Right lobe of liver (tissue), 4 donors: ENCODE measurements at regions not wholly inside any gene's neighbourhood (a gene's known extent, or its start where the extent isn't known, plus 50 kb on each side); places are given as distances from the start of the nearest gene placed in this dataset.
"Not testable (repeated sequence)": the region's sequence is repeated elsewhere in the genome, so short reads cannot be mapped to it uniquely, and the experiment has no call there.

Experiments used
- CTCF ChIP-seq, 4 donors: fragments of 200-600 bp in 3 of 4; fragments of 450-650 bp in 1 of 4; IDR thresholded peaks; one replicate each; pipeline versions ENCODE4 v1.5.1 to v1.8.0; 2016 to 2022; ENCODE audit warnings: antibody characterized with exemption in 4 of 4, mild to moderate bottlenecking in 2 of 4
- POLR2A ChIP-seq: fragments of 450-650 bp; IDR thresholded peaks from one replicate; pipeline ENCODE4 v1.6.1; 2017; ENCODE audit warnings: antibody characterized with exemption, mild to moderate bottlenecking
- donor health status: DM: no; HTN: no; CAD: no.
- donor health status: DM: no; HTN: no; CAD: no.
- donor health status: DM: no; HTN: yes; CAD: no.

DNA sequence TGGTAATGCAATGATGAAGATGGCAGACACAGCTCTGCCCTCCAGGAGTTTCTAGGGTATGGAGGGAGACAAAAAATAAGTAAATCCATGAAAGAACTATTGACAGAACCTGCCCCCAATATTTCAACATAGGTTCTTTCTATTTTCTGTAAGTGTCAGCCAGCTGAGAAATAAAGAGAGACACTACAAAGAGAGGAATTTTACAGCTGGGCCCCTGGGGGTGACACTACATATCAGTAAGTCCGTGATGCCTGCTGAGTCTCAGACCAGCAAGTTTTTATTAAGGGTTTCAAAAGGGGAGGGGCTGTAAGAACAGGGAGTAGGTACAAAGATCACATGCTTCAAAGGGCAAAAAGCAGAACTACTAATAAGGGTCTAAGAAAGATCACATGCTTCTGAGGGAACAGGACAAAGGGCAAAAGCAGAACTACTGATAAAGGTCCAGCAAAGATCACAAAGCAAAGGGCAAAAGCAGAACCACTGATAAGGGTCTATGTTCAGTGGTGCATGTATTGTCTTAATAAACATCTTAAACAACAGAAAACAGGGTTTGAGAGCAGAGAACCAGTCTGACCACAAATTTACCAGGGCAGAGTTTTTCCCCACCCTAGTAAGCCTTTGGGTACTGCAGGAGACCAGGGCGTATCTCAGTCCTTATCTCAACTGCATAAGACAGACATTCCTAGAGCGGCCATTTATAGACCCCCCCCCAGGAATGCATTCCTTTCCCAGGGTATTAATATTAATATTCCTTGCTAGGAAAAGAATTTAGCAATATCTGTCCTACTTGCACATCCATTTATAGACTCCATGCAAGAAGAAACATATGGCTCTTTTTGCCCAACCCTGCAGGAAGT is 119.0 kb upstream of the KRTAP5-11 start:
- not testable (repeated sequence) for TF ChIP-seq CTCF (IDR thresholded peaks at IDR 0.05); POLR2A
